HL-60 (cell line): ENCODE measurements at regions not wholly inside any gene's neighbourhood (a gene's known extent, or its start where the extent isn't known, plus 50 kb on each side); places are given as distances from the start of the nearest gene placed in this dataset.

Experiments used
- DNase-seq, 2 experiments: peaks; one replicate each; pipeline ENCODE4 v3.0.0-alpha.2; 2010 to 2020; ENCODE audit warnings: low read depth in 1 of 2, low spot score in 1 of 2
- H3K27ac ChIP-seq: fragments of 250-450 bp; sonication (Bioruptor Pico); replicated peaks from 2 replicates; pipeline ENCODE4 v1.5.1; 2020; ENCODE audit warnings: mild to moderate bottlenecking, moderate library complexity
- H3K27me3 ChIP-seq: fragments of 250-450 bp; sonication (Bioruptor Pico); 2 replicates; pipeline ENCODE4 v1.5.1; 2021; ENCODE audit warnings: mild to moderate bottlenecking, moderate library complexity; ENCODE audit not compliant: insufficient read depth, poor library complexity, severe bottlenecking
- H3K4me3 ChIP-seq: replicated peaks from 2 replicates; pipeline ENCODE4 v1.5.1; 2011; ENCODE audit warnings: mild to moderate bottlenecking, control low read depth, low read length; ENCODE audit not compliant: insufficient read depth
- GABPA ChIP-seq: IDR thresholded peaks from 2 replicates; pipeline ENCODE4 v1.6.1; 2012; ENCODE audit warnings: low read depth
- POLR2AphosphoS5 ChIP-seq: IDR thresholded peaks from 2 replicates; pipeline ENCODE4 v1.6.1; 2012; ENCODE audit warnings: low read depth
- SPI1 ChIP-seq: IDR thresholded peaks from 2 replicates; pipeline ENCODE4 v1.6.1; 2012; ENCODE audit warnings: low read depth, mild to moderate bottlenecking, borderline replicate concordance
- TF ChIP-seq, protein P1 (sequence below): IDR thresholded peaks from 2 replicates; pipeline ENCODE4 v1.6.1; 2012; ENCODE audit warnings: low read depth; ENCODE audit not compliant: insufficient replicate concordance
- TF ChIP-seq, protein P2 (sequence below): IDR thresholded peaks from one replicate; pipeline ENCODE4 v1.5.1; 2011; ENCODE audit warnings: low read length, control low read depth, inconsistent platforms; ENCODE audit not compliant: insufficient read depth

- H3K27ac ChIP-seq = no peak overlapping the region
- TF ChIP-seq SPI1 (no peak), GABPA (no peak), POLR2AphosphoS5 (no peak)
- TF ChIP-seq, protein P1, sequence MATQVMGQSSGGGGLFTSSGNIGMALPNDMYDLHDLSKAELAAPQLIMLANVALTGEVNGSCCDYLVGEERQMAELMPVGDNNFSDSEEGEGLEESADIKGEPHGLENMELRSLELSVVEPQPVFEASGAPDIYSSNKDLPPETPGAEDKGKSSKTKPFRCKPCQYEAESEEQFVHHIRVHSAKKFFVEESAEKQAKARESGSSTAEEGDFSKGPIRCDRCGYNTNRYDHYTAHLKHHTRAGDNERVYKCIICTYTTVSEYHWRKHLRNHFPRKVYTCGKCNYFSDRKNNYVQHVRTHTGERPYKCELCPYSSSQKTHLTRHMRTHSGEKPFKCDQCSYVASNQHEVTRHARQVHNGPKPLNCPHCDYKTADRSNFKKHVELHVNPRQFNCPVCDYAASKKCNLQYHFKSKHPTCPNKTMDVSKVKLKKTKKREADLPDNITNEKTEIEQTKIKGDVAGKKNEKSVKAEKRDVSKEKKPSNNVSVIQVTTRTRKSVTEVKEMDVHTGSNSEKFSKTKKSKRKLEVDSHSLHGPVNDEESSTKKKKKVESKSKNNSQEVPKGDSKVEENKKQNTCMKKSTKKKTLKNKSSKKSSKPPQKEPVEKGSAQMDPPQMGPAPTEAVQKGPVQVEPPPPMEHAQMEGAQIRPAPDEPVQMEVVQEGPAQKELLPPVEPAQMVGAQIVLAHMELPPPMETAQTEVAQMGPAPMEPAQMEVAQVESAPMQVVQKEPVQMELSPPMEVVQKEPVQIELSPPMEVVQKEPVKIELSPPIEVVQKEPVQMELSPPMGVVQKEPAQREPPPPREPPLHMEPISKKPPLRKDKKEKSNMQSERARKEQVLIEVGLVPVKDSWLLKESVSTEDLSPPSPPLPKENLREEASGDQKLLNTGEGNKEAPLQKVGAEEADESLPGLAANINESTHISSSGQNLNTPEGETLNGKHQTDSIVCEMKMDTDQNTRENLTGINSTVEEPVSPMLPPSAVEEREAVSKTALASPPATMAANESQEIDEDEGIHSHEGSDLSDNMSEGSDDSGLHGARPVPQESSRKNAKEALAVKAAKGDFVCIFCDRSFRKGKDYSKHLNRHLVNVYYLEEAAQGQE = no peak
- TF ChIP-seq, protein P2, sequence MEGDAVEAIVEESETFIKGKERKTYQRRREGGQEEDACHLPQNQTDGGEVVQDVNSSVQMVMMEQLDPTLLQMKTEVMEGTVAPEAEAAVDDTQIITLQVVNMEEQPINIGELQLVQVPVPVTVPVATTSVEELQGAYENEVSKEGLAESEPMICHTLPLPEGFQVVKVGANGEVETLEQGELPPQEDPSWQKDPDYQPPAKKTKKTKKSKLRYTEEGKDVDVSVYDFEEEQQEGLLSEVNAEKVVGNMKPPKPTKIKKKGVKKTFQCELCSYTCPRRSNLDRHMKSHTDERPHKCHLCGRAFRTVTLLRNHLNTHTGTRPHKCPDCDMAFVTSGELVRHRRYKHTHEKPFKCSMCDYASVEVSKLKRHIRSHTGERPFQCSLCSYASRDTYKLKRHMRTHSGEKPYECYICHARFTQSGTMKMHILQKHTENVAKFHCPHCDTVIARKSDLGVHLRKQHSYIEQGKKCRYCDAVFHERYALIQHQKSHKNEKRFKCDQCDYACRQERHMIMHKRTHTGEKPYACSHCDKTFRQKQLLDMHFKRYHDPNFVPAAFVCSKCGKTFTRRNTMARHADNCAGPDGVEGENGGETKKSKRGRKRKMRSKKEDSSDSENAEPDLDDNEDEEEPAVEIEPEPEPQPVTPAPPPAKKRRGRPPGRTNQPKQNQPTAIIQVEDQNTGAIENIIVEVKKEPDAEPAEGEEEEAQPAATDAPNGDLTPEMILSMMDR = no peak
- no peak for DNase-seq
- no peak overlapping the region for H3K4me3 ChIP-seq
- no peaks in the 10 kb centered on the region for H3K27me3 ChIP-seq
Measured at GRCh38 chr3:190772831-190773230, 89.7 kb downstream of the GMNC start.

- H3K27ac ChIP-seq = no peak overlapping the region
- no peak for DNase-seq
- H3K27me3 ChIP-seq = no peaks in the 10 kb centered on the region
- no peak overlapping the region for H3K4me3 ChIP-seq
- no peak for TF ChIP-seq SPI1
Measured at GRCh38 chr3:190768891-190769290, 93.6 kb downstream of the GMNC start.

DNA sequence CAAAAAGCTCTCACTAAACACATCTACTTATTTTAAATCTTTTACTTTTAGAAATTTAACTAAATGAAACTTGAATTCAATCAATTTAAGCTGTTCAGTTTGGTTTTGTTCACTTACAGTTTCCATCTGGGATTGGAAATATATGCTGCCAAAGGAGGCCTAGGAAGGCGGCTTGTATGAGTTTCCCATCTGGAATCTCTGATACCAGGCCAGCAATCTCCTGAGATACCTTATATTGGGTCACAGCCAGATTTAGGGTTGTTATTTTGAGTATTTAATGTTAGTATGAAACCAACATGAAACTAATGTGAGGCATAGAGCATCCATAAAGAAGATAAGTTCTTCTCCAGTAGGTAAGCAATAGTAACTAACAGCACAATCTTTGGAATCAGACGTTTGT lies 94.6 kb downstream of the GMNC start:
- no peak for DNase-seq
- no peak overlapping the region for H3K4me3 ChIP-seq
- H3K27ac ChIP-seq = no peak overlapping the region
- no peak for TF ChIP-seq GABPA
- TF ChIP-seq POLR2AphosphoS5 = no peak
- TF ChIP-seq SPI1 = no peak
- TF ChIP-seq, protein P2 = no peak
- TF ChIP-seq, protein P1 = no peak
- H3K27me3 ChIP-seq = no peaks in the 10 kb centered on the region

DNA sequence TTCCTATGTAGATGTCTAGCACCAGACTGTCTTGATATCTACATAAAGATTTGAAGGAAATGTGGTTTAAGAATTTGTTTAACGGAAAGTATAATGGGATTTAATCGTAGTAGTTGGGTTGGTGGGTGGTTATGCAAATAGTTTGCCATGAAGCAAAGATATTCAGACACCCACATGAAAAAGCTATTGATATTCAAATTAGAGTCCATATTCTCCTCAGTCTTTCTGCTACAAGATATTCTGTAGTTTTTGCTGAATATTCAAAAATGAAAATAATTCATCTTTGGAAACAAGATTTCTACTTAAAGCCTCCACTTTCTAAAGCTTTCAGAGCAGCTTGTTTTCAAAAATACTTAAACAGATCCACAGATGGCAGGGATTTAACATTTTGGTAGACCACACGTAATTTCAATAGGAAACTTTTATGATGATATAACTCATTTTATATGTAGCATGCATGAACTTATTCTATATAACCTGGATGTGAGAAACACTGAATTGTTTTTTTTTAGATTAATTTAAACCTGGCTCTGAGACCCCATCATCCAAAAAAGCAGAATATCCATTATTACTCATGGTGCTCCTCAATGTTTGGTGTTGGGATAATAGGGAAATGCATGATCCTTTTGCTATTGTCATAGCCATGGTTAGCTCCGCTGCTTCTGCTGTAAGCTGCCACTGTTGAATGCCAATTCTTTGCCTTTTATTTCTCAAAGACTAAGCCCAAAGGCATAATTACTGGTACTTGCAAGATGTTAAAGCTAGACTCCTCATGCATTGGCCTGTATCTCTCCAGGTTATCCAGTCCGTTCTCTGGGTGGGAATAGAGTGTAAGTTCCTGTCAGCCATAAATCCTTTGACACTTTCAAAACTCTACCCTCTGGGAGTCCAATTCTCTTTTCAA lies 98.0 kb downstream of the GMNC start:
- H3K4me3 ChIP-seq = no peak overlapping the region
- TF ChIP-seq GABPA = no peak
- TF ChIP-seq, protein P2 = no peak
- TF ChIP-seq SPI1 = no peak
- TF ChIP-seq, protein P1 = no peak
- no peak for TF ChIP-seq POLR2AphosphoS5
- no peaks in the 10 kb centered on the region for H3K27me3 ChIP-seq
- DNase-seq = no peak
- H3K27ac ChIP-seq = no peak overlapping the region
